C4-2B (cell line): ENCODE measurements at regions not wholly inside any gene's neighbourhood (a gene's known extent, or its start where the extent isn't known, plus 50 kb on each side); places are given as distances from the start of the nearest gene placed in this dataset.

ENCODE experiments used
- ZFX ChIP-seq: fragments of 450-650 bp; IDR thresholded peaks from 2 replicates; pipeline ENCODE4 v1.6.1; 2017
- TF ChIP-seq, protein P1 (sequence below): fragments of 450-650 bp; conservative IDR thresholded peaks from 2 replicates; pipeline ENCODE4 v1.5.1; 2017; ENCODE audit warnings: mild to moderate bottlenecking

DNA sequence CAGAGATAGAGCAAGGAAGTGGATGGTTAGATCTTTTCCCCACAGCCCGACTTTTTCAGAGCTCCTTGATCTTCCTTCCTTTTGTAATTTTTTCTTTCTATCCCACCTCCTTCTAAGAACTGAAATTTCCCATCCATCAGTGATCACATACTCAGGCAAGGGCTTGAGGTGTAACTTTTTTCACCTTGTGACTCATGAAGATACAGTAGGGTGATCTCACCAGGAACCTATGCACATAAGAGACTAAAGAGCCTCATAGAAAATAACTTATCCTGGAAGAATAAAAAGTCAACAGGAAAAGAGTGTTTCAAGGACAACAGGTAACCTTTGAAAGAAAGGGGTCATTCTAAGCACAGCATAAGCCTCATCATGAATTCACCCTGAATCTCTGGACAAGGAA is 131.2 kb upstream of the HCCS start:
- TF ChIP-seq, protein P1, sequence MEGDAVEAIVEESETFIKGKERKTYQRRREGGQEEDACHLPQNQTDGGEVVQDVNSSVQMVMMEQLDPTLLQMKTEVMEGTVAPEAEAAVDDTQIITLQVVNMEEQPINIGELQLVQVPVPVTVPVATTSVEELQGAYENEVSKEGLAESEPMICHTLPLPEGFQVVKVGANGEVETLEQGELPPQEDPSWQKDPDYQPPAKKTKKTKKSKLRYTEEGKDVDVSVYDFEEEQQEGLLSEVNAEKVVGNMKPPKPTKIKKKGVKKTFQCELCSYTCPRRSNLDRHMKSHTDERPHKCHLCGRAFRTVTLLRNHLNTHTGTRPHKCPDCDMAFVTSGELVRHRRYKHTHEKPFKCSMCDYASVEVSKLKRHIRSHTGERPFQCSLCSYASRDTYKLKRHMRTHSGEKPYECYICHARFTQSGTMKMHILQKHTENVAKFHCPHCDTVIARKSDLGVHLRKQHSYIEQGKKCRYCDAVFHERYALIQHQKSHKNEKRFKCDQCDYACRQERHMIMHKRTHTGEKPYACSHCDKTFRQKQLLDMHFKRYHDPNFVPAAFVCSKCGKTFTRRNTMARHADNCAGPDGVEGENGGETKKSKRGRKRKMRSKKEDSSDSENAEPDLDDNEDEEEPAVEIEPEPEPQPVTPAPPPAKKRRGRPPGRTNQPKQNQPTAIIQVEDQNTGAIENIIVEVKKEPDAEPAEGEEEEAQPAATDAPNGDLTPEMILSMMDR: no peak
- TF ChIP-seq ZFX: no peak
